ENCODE measurements at regions not wholly inside any gene's neighbourhood (a gene's known extent, or its start where the extent isn't known, plus 50 kb on each side); places are given as distances from the start of the nearest gene placed in this dataset.

GRCh38 chr12:77238335-77238734 lies 173.0 kb upstream of the E2F7 start:
- no peak for TF ChIP-seq CTCF (IDR thresholded peaks at IDR 0.05; ENCODE audit: unreplicated experiment)
- no peak overlapping the region for H3K27ac Mint-ChIP-seq (ENCODE audit: unreplicated experiment)
- no peaks in the 10 kb centered on the region for H3K4me1 Mint-ChIP-seq (ENCODE audit: low read depth, unreplicated experiment)
- intact Hi-C loops (cut with micrococcal nuclease; ENCODE audit: unreplicated experiment): no loop called here
- no TSS peak for BruUV-seq (replicated peaks)
- H3K9me3 Mint-ChIP-seq (ENCODE audit: low read depth, unreplicated experiment): no peaks in the 10 kb centered on the region
- H3K4me3 Mint-ChIP-seq (ENCODE audit: low read depth, unreplicated experiment): no peak overlapping the region
- CTCF ChIA-PET: no interaction called here
- no peak for DNase-seq
- H3K27me3 Mint-ChIP-seq (ENCODE audit: unreplicated experiment): no peaks in the 10 kb centered on the region
- H3K36me3 Mint-ChIP-seq (ENCODE audit: insufficient read depth, unreplicated experiment): no peaks in the 10 kb centered on the region

- no peak overlapping the region for H3K4me3 Mint-ChIP-seq (ENCODE audit: low read depth, unreplicated experiment)
- no peaks in the 10 kb centered on the region for H3K36me3 Mint-ChIP-seq (ENCODE audit: insufficient read depth, unreplicated experiment)
- no peaks in the 10 kb centered on the region for H3K27me3 Mint-ChIP-seq (ENCODE audit: unreplicated experiment)
- CTCF ChIA-PET: no interaction called here
- no peaks in the 10 kb centered on the region for H3K9me3 Mint-ChIP-seq (ENCODE audit: low read depth, unreplicated experiment)
- no peak for DNase-seq
- H3K27ac Mint-ChIP-seq (ENCODE audit: unreplicated experiment): no peak overlapping the region
- intact Hi-C loops (cut with micrococcal nuclease; ENCODE audit: unreplicated experiment): no loop called here
- BruUV-seq (replicated peaks): no TSS peak
- TF ChIP-seq CTCF (IDR thresholded peaks at IDR 0.05; ENCODE audit: unreplicated experiment): no peak
- H3K4me1 Mint-ChIP-seq (ENCODE audit: low read depth, unreplicated experiment): peaks cover 3% of the 10 kb centered on the region
Observed at GRCh38 chr12:77237896-77238295, 172.5 kb upstream of the E2F7 start.

GRCh38 chr12:77236066-77236465 lies 170.7 kb upstream of the E2F7 start:
- Mint-ChIP-seq H3K27me3 (ENCODE audit: unreplicated experiment) (no peaks in the 10 kb centered on the region), H3K27ac (ENCODE audit: unreplicated experiment) (no peak overlapping the region), H3K9me3 (ENCODE audit: low read depth, unreplicated experiment) (no peaks in the 10 kb centered on the region), H3K4me3 (ENCODE audit: low read depth, unreplicated experiment) (no peak overlapping the region), H3K36me3 (ENCODE audit: insufficient read depth, unreplicated experiment) (no peaks in the 10 kb centered on the region), H3K4me1 (ENCODE audit: low read depth, unreplicated experiment) (peaks cover 21% of the 10 kb centered on the region)
- intact Hi-C loops (cut with micrococcal nuclease; ENCODE audit: unreplicated experiment): no loop called here
- no peak for TF ChIP-seq CTCF (IDR thresholded peaks at IDR 0.05; ENCODE audit: unreplicated experiment)
- CTCF ChIA-PET: no interaction called here
- no peak for DNase-seq
- BruUV-seq (replicated peaks): no TSS peak

GRCh38 chr12:77232045-77232444 lies 166.7 kb upstream of the E2F7 start:
- peaks cover 21% of the 10 kb centered on the region for H3K4me1 Mint-ChIP-seq (ENCODE audit: low read depth, unreplicated experiment)
- no peaks in the 10 kb centered on the region for H3K9me3 Mint-ChIP-seq (ENCODE audit: low read depth, unreplicated experiment)
- no TSS peak for BruUV-seq (replicated peaks)
- no peak for TF ChIP-seq CTCF (IDR thresholded peaks at IDR 0.05; ENCODE audit: unreplicated experiment)
- CTCF ChIA-PET: no interaction called here
- H3K4me3 Mint-ChIP-seq (ENCODE audit: low read depth, unreplicated experiment): peak overlapping the region; percentile 9
- DNase-seq: no peak
- H3K36me3 Mint-ChIP-seq (ENCODE audit: insufficient read depth, unreplicated experiment): no peaks in the 10 kb centered on the region
- H3K27me3 Mint-ChIP-seq (ENCODE audit: unreplicated experiment): no peaks in the 10 kb centered on the region
- intact Hi-C loops (cut with micrococcal nuclease; ENCODE audit: unreplicated experiment): loop anchor here (5.0 kb wide), 1 partner anchor 60 kb away; no protein-coding TSS in a partner anchor
- H3K27ac Mint-ChIP-seq (ENCODE audit: unreplicated experiment): peak overlapping the region; percentile 34
